Epithelial cell of proximal tubule (primary cell): ENCODE measurements at regions not wholly inside any gene's neighbourhood (a gene's known extent, or its start where the extent isn't known, plus 50 kb on each side); places are given as distances from the start of the nearest gene placed in this dataset.
"Not testable (repeated sequence)": the region's sequence is repeated elsewhere in the genome, so short reads cannot be mapped to it uniquely, and the experiment has no call there.

Experiments used
- DNase-seq: peaks from one replicate; pipeline ENCODE4 v3.0.0-alpha.2; 2011; ENCODE audit warnings: low read depth
- H3K4me3 ChIP-seq: 2 replicates; pipeline ENCODE4 v1.5.1; 2011; ENCODE audit warnings: low read depth, mild to moderate bottlenecking, low read length
- TF ChIP-seq, protein P1 (sequence below): conservative IDR thresholded peaks from 2 replicates; pipeline ENCODE4 v1.5.1; 2012; ENCODE audit warnings: low read depth, mild to moderate bottlenecking, low read length

DNA sequence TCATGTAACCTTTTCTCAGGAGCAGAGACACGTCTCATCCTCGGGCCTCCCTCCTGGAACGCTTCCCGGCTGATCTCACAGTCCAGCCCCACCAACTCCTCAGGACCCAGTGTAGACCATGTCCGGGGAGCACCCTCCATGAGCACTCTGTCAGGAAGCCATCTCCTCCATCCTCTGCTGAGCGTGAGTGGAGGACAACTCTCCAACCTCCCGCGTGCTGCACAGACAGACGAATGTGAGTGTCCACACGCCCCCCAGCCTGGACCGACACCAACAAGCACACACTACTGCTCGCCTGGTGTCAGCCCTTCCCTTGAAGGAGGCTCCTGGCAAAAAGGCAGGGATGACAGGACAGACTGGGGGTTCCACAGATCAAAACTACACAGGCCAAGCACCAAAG lies 86.6 kb downstream of the SHANK2 start:
- no peak overlapping the region for H3K4me3 ChIP-seq
- TF ChIP-seq, protein P1, sequence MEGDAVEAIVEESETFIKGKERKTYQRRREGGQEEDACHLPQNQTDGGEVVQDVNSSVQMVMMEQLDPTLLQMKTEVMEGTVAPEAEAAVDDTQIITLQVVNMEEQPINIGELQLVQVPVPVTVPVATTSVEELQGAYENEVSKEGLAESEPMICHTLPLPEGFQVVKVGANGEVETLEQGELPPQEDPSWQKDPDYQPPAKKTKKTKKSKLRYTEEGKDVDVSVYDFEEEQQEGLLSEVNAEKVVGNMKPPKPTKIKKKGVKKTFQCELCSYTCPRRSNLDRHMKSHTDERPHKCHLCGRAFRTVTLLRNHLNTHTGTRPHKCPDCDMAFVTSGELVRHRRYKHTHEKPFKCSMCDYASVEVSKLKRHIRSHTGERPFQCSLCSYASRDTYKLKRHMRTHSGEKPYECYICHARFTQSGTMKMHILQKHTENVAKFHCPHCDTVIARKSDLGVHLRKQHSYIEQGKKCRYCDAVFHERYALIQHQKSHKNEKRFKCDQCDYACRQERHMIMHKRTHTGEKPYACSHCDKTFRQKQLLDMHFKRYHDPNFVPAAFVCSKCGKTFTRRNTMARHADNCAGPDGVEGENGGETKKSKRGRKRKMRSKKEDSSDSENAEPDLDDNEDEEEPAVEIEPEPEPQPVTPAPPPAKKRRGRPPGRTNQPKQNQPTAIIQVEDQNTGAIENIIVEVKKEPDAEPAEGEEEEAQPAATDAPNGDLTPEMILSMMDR = no peak
- no peak for DNase-seq

- H3K4me3 ChIP-seq = no peak overlapping the region
- no peak for DNase-seq
- TF ChIP-seq, protein P1 = no peak
Observed at GRCh38 chr11:71164621-71165020, 87.8 kb downstream of the SHANK2 start.

DNA sequence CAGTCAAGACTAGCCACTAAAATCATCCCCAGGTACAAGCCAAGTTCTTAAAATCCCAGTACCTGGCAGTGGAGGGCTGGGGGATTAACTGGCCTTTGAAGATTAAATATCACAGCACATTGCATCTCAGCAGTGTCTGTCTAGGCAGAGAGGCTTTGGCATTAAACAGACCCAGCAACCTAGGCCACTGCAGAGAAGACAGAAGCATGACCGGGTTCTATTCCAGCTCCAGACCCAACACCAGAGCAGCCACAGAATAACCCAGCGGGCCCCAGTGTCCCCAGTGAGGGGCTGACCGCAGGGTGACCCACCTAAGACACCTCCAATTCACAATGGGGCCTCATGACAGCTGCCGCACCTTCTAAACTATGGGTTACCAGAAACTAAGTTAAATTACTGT lies 88.2 kb downstream of the SHANK2 start:
- TF ChIP-seq, protein P1 = no peak
- H3K4me3 ChIP-seq = no peak overlapping the region
- no peak for DNase-seq

DNA sequence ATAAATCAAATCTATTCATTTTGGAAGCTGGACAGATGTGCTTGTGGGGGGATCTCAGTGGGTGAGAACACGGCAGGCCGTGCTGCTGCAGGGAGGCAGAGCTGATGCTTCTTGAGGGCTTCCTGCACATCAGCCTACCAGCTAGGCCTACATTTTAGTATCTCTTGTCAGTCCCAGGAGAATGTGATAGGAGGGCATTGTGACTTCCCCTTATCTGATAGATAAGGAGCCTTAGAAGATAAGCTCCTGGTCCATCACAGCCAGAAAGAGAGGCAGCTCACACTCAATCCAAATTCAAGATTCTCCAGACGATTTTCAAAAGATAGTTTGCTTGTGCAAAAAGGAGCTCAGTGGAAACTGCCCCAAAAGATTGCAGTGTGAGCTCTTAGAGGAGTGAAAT lies 89.0 kb downstream of the SHANK2 start:
- H3K4me3 ChIP-seq = no peak overlapping the region
- DNase-seq = no peak
- TF ChIP-seq, protein P1 = no peak

DNA sequence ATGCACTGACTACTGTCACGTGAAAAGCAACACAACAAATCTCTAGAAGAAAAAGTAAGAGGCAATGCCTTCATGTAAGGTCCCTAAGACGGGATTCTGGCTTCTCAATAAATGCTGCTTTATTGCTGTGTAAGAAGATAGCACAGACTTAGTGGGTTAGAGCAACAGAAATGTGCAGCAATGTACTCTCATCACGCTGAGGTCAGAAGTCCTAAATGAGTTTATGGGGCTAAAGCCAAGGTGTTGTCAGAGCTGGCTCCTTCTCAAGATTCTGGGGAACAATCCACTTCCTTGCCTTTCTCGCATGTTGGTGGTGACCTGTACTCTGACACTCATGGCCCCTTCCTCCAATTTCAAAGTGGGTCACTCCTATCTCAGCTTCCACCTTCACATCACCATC lies 93.4 kb downstream of the SHANK2 start:
- TF ChIP-seq, protein P1 = no peak
- H3K4me3 ChIP-seq = no peak overlapping the region
- no peak for DNase-seq

GRCh38 chr11:71157676-71158075 lies 94.7 kb downstream of the SHANK2 start:
- not testable (repeated sequence) for H3K4me3 ChIP-seq, DNase-seq

- DNase-seq = no peak
- no peak overlapping the region for H3K4me3 ChIP-seq
- TF ChIP-seq, protein P1 = no peak
Observed at GRCh38 chr11:71156301-71156700, 96.1 kb downstream of the SHANK2 start.

- TF ChIP-seq, protein P1 = no peak
- no peak overlapping the region for H3K4me3 ChIP-seq
- DNase-seq = no peak
Observed at GRCh38 chr11:71155846-71156245, 96.5 kb downstream of the SHANK2 start.
